NCI-H526 (cell line): ENCODE measurements at regions not wholly inside any gene's neighbourhood (a gene's known extent, or its start where the extent isn't known, plus 50 kb on each side); places are given as distances from the start of the nearest gene placed in this dataset.
"Not testable (repeated sequence)": the region's sequence is repeated elsewhere in the genome, so short reads cannot be mapped to it uniquely, and the experiment has no call there.

Source experiments
- DNase-seq, 2 experiments: peaks; one replicate each; lab custom pipeline; 2025; lab: John Stamatoyannopoulos, UW

- DNase-seq, result no peak
Measured at GRCh38 chr10:78594559-78595268, 474.1 kb upstream of the ZMIZ1 start.

DNA sequence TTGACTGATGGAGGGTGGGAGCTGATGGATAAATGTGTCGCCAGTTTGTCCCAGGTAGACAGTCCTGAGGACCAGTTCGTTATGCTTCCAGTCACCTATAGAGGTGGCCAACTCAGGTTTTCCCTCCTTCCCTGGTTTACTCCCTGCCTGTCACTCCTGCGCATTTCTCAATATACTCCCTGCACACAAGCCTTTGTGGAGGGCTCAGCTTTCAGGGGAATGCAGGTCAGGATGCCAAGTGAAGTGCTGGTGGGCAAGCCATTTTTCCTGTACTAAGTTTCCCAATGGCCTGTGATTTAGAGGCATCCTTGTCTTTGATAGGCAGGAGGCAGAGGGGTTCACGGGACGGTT is 473.5 kb upstream of the ZMIZ1 start:
- no peak for DNase-seq

DNA sequence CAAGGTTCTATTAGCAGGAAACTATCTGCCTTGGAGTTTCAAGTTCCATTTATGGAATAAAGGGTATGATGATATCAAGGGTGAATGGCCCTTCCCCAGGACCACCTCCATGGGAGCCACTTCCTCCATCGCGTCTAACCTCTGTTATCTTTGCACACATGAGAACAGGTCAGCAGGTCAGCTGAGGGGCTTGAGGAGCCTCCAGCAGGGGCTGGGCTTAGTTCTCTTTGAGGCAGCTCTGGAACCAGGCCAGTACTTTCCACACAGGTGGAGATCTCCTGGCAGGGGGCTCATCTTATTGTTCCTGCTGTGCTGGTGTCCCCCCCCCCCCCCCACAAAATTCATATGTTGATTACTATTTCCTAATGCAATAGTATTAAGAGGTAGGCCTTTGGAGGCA is 472.2 kb upstream of the ZMIZ1 start:
- DNase-seq, result no peak

GRCh38 chr10:78597796-78598555 is 470.8 kb upstream of the ZMIZ1 start:
- DNase-seq, result no peak

GRCh38 chr10:78599122-78599853 is 469.5 kb upstream of the ZMIZ1 start:
- no peak for DNase-seq

- no peak for DNase-seq
Measured at GRCh38 chr10:78600121-78600665, 468.6 kb upstream of the ZMIZ1 start.

DNA sequence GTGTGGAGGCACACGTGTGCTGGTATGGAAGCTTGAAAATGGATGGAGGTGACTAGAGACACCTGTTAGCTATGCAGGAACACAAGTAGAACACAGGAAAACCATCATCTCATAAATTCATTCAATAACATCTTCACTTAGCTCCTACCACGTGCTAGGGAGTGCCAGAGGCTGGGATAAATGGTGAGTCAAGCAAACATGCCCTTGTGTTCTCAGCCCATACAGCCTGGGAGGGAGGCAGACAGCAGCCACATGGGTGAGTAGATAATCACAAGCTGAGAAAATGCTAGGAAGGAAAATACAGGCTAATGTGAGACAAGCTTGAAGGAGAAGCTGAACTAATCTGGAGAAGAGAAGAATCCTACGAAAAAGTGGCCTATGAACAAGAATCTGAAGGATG is 468.0 kb upstream of the ZMIZ1 start:
- no peak for DNase-seq

GRCh38 chr10:78602201-78602932 is 466.4 kb upstream of the ZMIZ1 start:
- DNase-seq, result no peak

DNA sequence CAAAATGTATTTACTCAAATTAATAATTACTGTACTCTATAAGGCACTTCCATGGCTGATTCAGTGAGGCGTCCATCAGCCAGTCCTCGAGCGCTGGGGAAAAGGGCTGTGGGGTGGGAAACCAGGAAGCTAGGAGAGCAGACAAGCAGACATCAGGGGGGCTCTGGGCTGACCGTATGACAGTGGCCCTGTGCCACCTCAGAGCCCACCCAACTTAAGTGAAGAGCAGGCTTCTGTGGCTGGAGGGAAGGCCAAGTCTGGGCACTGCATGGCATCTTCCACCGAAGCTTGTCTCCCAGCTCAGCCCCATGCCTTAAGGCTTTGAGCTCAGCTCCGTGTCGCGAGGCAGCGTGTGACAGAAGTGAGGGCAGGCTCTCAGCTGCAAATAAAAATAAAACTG is 464.5 kb upstream of the ZMIZ1 start:
- DNase-seq, result no peak

GRCh38 chr10:78604721-78605120 is 464.0 kb upstream of the ZMIZ1 start:
- DNase-seq, result no peak

GRCh38 chr10:78605800-78606350 is 462.9 kb upstream of the ZMIZ1 start:
- peak in 1 of 2 experiments; percentile 10 for DNase-seq

GRCh38 chr10:78606766-78607165 is 462.0 kb upstream of the ZMIZ1 start:
- not testable (repeated sequence) for DNase-seq

GRCh38 chr10:78609976-78610375 is 458.8 kb upstream of the ZMIZ1 start:
- DNase-seq, result no peak

- DNase-seq, result no peak
Measured at GRCh38 chr10:78613132-78613531, 455.6 kb upstream of the ZMIZ1 start.

DNA sequence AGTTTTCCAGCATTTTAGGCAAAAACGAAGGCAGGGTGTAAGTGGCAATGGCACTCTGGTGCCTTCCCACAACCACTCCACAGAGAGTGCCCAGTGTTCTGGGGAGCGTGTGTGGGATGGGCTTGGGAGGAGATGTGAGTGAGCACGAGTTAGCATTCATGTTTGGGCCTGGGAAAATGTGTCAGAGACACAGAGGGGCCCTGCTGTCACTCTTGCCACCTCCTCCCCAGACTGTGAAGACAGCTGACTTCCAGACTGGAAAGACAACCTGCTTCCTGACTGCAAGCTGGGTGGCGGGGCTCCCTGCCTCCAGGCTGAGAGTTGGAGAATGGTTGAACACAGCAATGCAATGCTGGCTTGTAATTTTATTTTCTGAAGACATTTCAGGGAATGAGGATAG is 454.5 kb upstream of the ZMIZ1 start:
- DNase-seq, result no peak

- DNase-seq, result no peak
Measured at GRCh38 chr10:78614744-78615143, 454.0 kb upstream of the ZMIZ1 start.

GRCh38 chr10:78616125-78616695 is 452.6 kb upstream of the ZMIZ1 start:
- no peak for DNase-seq

- DNase-seq, result no peak
Measured at GRCh38 chr10:78617115-78617514, 451.7 kb upstream of the ZMIZ1 start.

- DNase-seq, result no peak
Measured at GRCh38 chr10:78617631-78618030, 451.1 kb upstream of the ZMIZ1 start.

- DNase-seq, result no peak
Measured at GRCh38 chr10:78618050-78618449, 450.7 kb upstream of the ZMIZ1 start.

GRCh38 chr10:78619115-78619851 is 449.5 kb upstream of the ZMIZ1 start:
- DNase-seq, result no peak
